ENCODE measurements at regions not wholly inside any gene's neighbourhood (a gene's known extent, or its start where the extent isn't known, plus 50 kb on each side); places are given as distances from the start of the nearest gene placed in this dataset.

- DNase-seq = no peak
Measured at GRCh38 chr2:221034026-221034701, 537.9 kb downstream of the EPHA4 start.

- DNase-seq = no peak
Measured at GRCh38 chr2:221034973-221035372, 537.1 kb downstream of the EPHA4 start.

- DNase-seq = no peak
Measured at GRCh38 chr2:221042926-221043325, 529.2 kb downstream of the EPHA4 start.

- DNase-seq = no peak
Measured at GRCh38 chr2:221044781-221045180, 527.3 kb downstream of the EPHA4 start.

GRCh38 chr2:221050020-221050795, 521.9 kb downstream of the EPHA4 start:
- no peak for DNase-seq

- no peak for DNase-seq
Measured at GRCh38 chr2:221051162-221051561, 520.9 kb downstream of the EPHA4 start.

GRCh38 chr2:221060376-221060775, 511.7 kb downstream of the EPHA4 start:
- no peak for DNase-seq

- no peak for DNase-seq
Measured at GRCh38 chr2:221063568-221063967, 508.5 kb downstream of the EPHA4 start.

GRCh38 chr2:221064058-221064854, 507.8 kb downstream of the EPHA4 start:
- DNase-seq = no peak

GRCh38 chr2:221064880-221065279, 507.2 kb downstream of the EPHA4 start:
- DNase-seq = no peak

GRCh38 chr2:221068123-221068522, 504.0 kb downstream of the EPHA4 start:
- no peak for DNase-seq

- no peak for DNase-seq
Measured at GRCh38 chr2:221070106-221070505, 502.0 kb downstream of the EPHA4 start.

- DNase-seq = no peak
Measured at GRCh38 chr2:221073326-221074049, 498.6 kb downstream of the EPHA4 start.

GRCh38 chr2:221074238-221074637, 497.9 kb downstream of the EPHA4 start:
- DNase-seq = no peak

- DNase-seq = no peak
Measured at GRCh38 chr2:221075203-221075602, 496.9 kb downstream of the EPHA4 start.

- no peak for DNase-seq
Measured at GRCh38 chr2:221077251-221077650, 494.9 kb downstream of the EPHA4 start.

GRCh38 chr2:221077799-221078198, 494.3 kb downstream of the EPHA4 start:
- no peak for DNase-seq

GRCh38 chr2:221085341-221085900, 486.7 kb downstream of the EPHA4 start:
- DNase-seq = no peak

GRCh38 chr2:221085936-221086335, 486.2 kb downstream of the EPHA4 start:
- DNase-seq = no peak

- DNase-seq = no peak
Measured at GRCh38 chr2:221087779-221088178, 484.3 kb downstream of the EPHA4 start.

GRCh38 chr2:221088506-221088905, 483.6 kb downstream of the EPHA4 start:
- no peak for DNase-seq

GRCh38 chr2:221095356-221095755, 476.7 kb downstream of the EPHA4 start:
- no peak for DNase-seq
